ENCODE measurements at regions not wholly inside any gene's neighbourhood (a gene's known extent, or its start where the extent isn't known, plus 50 kb on each side); places are given as distances from the start of the nearest gene placed in this dataset.
"Not testable (repeated sequence)": the region's sequence is repeated elsewhere in the genome, so short reads cannot be mapped to it uniquely, and the experiment has no call there.

GRCh38 chr2:8229546-8229986, 452.3 kb upstream of the ID2 start:
- DNase-seq: no peak

DNA sequence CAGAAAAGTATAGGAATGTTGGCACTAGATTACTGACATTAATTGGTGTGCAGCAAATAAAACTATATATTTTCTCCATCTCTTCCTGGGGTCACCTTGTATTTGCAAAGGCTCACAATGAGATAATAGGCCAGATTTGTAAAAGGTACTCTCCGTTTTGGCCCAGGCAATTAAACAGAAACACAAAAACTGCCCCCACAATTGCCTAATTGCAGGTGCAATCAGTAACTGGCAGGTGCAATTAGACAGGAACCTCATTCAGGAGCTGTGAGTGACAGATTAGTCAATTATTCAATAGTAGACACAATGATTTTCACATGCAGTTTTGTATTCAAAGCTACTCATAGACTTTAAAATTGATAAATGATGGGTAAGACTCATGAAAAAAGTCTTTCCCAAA, 451.4 kb upstream of the ID2 start:
- no peak for DNase-seq

- DNase-seq: no peak
These were observed 450.0 kb upstream of the ID2 start for GRCh38 chr2:8231902-8232301.

GRCh38 chr2:8232871-8233270, 449.0 kb upstream of the ID2 start:
- no peak for DNase-seq

GRCh38 chr2:8234253-8234652, 447.6 kb upstream of the ID2 start:
- DNase-seq: no peak

DNA sequence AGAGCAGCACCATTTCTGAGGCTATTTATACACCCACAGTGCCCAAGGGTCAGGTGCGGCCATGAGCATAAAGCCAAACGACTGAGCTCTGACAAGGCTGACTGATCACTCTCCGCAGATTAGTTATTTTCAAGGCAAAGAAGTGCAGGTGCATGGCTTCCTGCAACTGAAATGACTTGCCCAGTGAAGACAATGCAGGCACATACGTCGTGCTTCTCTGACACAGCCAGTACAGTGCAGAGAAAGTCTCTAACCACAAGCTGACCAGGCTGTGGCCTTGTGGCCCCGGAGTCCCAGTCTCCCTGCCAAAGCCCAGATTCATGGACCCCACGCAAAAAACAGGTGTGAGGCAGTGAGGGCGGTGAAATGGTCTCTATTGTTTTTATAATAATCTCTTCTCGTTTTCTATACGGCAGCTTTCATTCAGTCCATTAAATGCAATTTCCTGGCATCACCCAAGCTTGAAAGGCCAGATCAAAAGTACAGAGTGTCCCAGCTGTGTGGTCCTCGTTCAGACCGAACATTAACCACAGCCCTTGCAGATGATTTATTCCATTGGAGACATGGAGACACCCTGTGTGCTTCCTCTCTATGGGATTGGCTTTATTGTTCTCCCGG, 447.0 kb upstream of the ID2 start:
- DNase-seq: no peak

DNA sequence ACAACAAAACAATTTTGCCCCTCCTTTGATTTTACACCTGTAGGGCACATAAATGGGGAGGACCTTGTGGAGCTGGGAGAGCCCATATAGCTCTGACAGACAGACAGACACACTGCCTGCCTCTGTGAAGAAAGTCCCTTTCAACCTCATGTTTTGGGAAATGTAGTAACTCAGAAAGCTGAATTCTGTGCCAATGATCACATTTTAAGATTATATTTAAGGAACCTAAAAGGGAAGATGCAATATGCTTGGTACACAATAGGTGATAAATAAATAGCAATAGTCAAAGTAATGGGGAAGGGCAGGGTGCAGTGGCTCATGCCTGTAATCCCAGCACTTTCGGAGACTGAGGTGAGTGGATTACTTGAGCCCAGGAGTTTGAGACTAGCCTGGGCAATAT, 446.4 kb upstream of the ID2 start:
- no peak for DNase-seq

- DNase-seq: no peak
These were observed 445.5 kb upstream of the ID2 start for GRCh38 chr2:8236391-8236790.

DNA sequence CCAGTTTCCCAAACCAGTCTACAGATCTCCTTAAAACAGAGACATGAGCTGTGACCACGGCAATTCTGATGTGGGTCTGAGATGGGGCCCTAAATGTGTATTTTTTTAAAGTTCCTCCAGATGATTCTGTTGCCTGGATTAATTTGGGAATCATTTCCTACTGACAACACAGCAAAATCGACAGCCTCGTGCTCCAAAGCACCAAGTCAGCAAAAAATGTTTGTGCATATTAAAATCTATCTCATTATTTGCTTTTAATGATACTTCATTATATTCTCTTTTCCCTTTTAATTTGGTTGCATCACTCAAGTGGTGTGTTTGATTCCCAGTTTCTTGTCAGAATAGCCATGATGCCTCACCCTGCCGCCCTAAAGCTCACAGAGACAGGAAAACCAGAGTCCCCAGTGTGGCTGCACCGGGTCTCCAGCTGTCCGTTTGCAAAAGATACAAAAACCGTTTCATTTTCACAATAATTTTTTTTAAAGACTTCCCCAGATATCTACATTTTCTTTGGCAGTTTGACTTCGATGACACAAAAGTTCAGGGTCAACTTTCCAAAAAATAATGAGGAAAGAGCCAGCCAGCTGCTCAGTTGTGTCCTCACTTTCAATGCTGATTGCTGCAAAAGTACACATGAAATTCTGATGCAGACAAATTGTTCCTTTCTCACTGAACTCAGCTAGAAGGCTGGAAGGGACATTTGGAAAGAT, 443.2 kb upstream of the ID2 start:
- DNase-seq: no peak

GRCh38 chr2:8239531-8240088, 442.2 kb upstream of the ID2 start:
- no peak for DNase-seq

- no peak for DNase-seq
These were observed 440.5 kb upstream of the ID2 start for GRCh38 chr2:8241317-8241716.

DNA sequence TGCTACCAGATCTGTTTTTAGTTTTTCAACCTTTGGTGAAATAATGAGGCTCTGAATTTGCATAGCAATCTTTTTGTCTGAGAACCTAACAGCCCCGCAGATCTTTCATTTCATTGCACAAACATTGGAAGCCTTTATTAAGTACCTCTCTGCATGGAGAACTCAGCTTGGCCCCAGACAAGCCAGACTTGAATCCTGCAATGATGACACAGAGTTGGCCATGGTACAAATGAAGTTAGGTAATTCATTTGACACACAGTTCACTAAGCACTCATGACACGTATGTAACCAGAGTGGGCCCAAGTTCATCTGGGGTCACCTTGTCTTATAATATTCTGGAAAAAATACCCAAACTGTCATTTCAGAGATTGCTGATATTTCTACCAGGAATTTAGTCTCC, 439.1 kb upstream of the ID2 start:
- DNase-seq: no peak

DNA sequence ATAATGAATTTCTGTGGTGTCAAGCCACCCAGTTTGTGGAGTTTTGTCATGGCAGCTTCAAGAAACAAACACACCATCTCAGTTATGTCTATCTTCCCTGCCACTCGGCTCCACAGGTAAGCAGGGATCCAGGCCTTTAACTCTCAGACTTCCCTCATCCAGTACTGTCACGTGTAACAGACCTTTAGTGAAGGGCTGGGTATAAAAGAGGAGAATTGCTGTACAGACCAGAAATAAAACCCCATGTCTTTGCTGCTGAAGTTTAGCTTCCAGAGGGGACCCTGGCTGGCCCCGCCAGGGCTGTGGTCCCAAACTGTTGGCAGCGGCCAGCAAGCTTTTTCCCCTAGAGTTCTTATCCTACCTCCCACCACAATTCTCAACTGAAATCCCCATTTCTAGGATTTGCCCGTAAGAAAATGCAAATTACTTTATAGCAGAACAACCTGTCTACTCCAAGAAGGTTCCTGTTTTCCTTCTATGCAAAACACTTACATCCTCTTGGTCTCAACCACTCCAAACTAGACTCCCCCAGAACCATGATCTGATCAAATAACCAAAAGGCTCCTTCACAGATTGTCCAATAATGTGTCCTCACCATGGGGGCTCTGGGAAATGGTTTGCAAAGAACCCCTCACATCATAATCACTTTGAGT, 438.0 kb upstream of the ID2 start:
- no peak for DNase-seq

DNA sequence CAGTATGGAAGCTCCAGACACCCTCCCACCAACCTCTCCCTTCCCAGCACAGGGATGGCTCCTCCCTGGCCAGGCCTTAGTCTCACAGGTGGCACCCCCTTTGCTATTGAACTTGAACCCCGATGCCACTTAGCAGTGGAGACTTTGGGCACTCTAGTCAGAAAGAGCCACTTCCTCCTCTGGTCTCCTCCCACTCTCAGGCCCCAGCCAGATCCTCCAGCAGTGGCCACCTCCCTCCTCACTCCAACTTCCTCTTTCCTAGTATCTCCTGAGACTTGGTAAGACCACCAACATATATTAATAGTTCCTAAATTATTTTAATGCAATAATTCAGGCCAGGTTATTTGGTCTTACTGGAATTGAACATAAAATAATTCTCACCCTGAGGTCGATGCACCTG, 437.2 kb upstream of the ID2 start:
- DNase-seq: no peak

DNA sequence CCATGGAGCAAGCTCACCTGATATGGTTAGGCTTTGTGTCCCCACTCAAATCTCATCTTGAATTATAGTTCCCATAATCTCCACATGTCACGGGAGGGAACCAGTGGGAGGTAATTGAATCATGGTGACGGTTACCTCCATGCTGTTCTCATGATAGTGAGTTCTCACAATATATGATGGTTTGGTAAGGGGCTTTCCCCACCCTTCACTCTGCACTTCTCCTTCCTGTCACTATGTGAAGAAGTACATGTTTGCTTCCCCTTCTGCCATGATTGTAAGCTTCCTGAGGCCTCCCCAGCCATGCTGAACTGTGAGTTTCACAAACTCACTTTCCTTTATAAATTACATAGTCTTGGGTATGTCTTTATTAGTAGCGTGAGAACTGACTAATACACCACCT, 435.7 kb upstream of the ID2 start:
- no peak for DNase-seq

GRCh38 chr2:8247905-8248622, 433.8 kb upstream of the ID2 start:
- DNase-seq: no peak

GRCh38 chr2:8248623-8248957, 433.3 kb upstream of the ID2 start:
- DNase-seq: no peak

DNA sequence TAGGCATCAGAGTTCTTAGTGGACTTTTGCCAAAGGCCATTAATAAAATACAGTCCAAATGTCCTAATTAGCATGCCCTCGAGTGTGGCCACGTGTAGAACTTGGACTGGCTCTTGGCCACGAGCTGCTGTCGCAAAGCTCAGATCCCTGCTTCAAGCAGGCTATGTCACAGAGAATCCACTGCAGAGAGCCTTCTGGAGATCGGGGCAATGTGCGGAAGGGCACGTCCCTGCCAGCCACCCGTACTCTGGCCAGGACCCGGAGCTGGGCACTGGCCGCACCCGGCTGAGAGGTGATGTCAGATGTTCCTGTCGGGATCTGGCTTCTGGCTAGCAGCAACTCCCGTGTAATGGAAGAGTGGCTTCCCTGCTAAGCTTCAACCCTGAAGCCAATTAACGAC, 432.7 kb upstream of the ID2 start:
- no peak for DNase-seq

DNA sequence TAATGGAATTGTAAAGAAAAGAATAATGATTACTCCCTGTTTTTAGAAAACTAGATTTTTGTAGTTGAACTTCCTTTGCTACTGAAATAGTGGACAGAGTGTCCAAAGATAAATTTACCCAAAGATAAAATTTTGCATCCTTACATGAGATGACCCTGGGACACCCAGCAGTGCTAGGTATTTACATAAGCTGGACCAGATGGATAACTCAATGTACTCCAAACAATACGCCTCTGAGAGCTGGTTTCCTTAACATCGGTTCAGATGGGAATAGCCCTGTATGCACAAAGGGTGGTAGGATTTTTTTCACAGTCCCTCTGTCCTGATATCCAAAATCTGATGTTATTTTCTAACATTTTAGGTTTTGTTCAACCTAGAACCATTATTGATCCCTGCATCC, 432.1 kb upstream of the ID2 start:
- DNase-seq: no peak

DNA sequence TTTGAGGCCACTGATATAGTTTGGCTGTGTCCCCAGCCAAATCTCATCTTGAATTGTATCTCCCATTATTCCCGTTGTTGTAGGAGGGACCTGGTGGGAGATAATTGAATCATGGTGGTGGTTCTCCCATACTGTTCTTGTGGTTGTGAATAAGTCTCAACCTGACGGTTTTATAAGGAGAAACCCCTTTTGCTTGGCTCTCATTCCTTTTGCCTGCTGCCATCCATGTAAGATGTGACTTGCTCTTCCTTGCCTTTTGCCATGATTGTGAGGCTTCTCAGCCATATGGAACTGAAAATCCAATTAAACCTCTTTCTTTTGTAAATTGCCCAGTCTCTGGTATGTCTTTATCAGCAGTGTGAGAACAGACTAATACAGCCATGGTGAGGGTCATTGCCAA, 431.6 kb upstream of the ID2 start:
- DNase-seq: not testable (repeated sequence)

DNA sequence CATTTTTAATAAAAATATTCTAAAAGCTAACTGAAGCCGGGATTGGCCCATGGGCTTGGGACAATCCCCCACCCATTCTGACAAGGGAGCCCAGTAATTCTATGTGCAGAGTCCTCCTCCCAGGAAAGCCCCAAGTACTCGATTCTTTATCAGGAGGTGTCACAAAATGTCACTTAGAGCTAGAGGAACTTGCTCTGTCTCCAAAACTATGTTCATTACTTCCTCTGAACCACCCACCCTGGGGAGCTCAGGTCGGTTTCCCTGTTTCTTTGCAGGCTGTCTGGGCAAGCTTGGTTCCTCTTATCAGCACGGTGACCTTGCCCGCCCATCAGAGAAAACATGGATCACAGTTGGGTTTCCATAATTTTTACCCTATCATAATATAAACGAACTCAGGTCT, 430.6 kb upstream of the ID2 start:
- DNase-seq: no peak

- no peak for DNase-seq
These were observed 430.0 kb upstream of the ID2 start for GRCh38 chr2:8251856-8252255.

DNA sequence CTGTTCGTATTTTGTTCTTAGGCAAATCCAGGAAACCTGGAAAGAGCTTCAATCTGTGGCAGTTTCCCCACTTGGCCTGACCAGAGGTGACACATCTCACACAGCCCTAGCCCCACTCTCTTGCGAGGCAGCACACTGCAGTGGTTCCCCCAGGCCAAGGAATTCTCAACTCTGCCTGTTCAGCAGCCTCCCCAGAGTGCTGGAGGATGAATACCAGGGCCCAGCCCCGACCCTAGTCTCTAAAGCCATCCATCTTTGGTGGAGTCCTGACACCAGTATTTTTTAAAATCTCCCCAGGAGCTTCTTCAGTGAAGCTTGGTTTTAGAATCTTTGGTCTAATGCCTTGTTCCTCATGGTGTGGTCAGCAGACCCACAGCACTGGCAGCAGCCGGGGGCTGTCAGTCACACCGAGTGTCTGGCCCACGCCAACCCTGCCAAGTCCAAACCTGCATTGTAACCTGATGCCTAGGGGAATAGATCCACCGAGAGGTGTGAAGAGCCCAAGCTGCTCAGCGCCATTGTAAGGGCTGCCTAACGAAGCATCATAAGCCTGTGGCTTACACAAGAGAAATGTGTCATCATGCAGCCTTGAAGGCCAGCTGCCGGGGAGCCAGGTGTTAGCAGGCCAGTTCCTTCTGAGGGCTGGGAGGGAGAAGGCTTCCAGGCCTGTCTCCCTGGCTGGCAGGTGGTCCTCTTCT, 428.7 kb upstream of the ID2 start:
- DNase-seq: no peak
